GM18861 (cell line): ENCODE measurements at regions not wholly inside any gene's neighbourhood (a gene's known extent, or its start where the extent isn't known, plus 50 kb on each side); places are given as distances from the start of the nearest gene placed in this dataset.
"Not testable (repeated sequence)": the region's sequence is repeated elsewhere in the genome, so short reads cannot be mapped to it uniquely, and the experiment has no call there.

ENCODE experiments used
- ATAC-seq: cut with Tn5 transposase; IDR thresholded peaks from one replicate; pipeline ENCODE4 v1.9.1; 2021; ENCODE audit not compliant: unreplicated experiment

- ATAC-seq = no peak
Observed at GRCh38 chr21:27326301-27326700, 359.4 kb upstream of the ADAMTS5 start.

- no peak for ATAC-seq
Observed at GRCh38 chr21:27323331-27323730, 356.4 kb upstream of the ADAMTS5 start.

GRCh38 chr21:27321791-27322190, 354.9 kb upstream of the ADAMTS5 start:
- no peak for ATAC-seq

GRCh38 chr21:27320868-27321267, 354.0 kb upstream of the ADAMTS5 start:
- ATAC-seq = no peak

GRCh38 chr21:27317601-27318000, 350.7 kb upstream of the ADAMTS5 start:
- not testable (repeated sequence) for ATAC-seq

- ATAC-seq = no peak
Observed at GRCh38 chr21:27315373-27315772, 348.5 kb upstream of the ADAMTS5 start.

- ATAC-seq = no peak
Observed at GRCh38 chr21:27314131-27314530, 347.2 kb upstream of the ADAMTS5 start.

GRCh38 chr21:27306791-27307775, 340.2 kb upstream of the ADAMTS5 start:
- ATAC-seq = no peak

GRCh38 chr21:27306206-27306605, 339.3 kb upstream of the ADAMTS5 start:
- ATAC-seq = no peak

- no peak for ATAC-seq
Observed at GRCh38 chr21:27301220-27301619, 334.3 kb upstream of the ADAMTS5 start.

- no peak for ATAC-seq
Observed at GRCh38 chr21:27300770-27301169, 333.9 kb upstream of the ADAMTS5 start.

- ATAC-seq = no peak
Observed at GRCh38 chr21:27298465-27298864, 331.6 kb upstream of the ADAMTS5 start.

- ATAC-seq = no peak
Observed at GRCh38 chr21:27293239-27293638, 326.4 kb upstream of the ADAMTS5 start.

GRCh38 chr21:27292783-27293182, 325.9 kb upstream of the ADAMTS5 start:
- ATAC-seq = no peak

- ATAC-seq = no peak
Observed at GRCh38 chr21:27292229-27292628, 325.3 kb upstream of the ADAMTS5 start.

GRCh38 chr21:27291006-27291405, 324.1 kb upstream of the ADAMTS5 start:
- ATAC-seq = no peak

GRCh38 chr21:27290028-27290427, 323.1 kb upstream of the ADAMTS5 start:
- ATAC-seq = no peak

GRCh38 chr21:27286760-27287159, 319.9 kb upstream of the ADAMTS5 start:
- no peak for ATAC-seq

- ATAC-seq = no peak
Observed at GRCh38 chr21:27277110-27277509, 310.2 kb upstream of the ADAMTS5 start.

GRCh38 chr21:27275294-27275927, 308.5 kb upstream of the ADAMTS5 start:
- no peak for ATAC-seq

GRCh38 chr21:27269644-27270043, 302.8 kb upstream of the ADAMTS5 start:
- no peak for ATAC-seq

- no peak for ATAC-seq
Observed at GRCh38 chr21:27268290-27268689, 301.4 kb upstream of the ADAMTS5 start.
